Astrocyte (in vitro differentiated cells and primary cell): ENCODE measurements at regions not wholly inside any gene's neighbourhood (a gene's known extent, or its start where the extent isn't known, plus 50 kb on each side); places are given as distances from the start of the nearest gene placed in this dataset.
"Not testable (repeated sequence)": the region's sequence is repeated elsewhere in the genome, so short reads cannot be mapped to it uniquely, and the experiment has no call there.

Experiments used
- DNase-seq: peaks from one replicate; pipeline ENCODE4 v3.0.0-alpha.2; 2010; ENCODE audit warnings: low read depth
- FAIRE-seq: peaks from 2 replicates; lab custom pipeline; 2011; peaks lifted over from hg19 to GRCh38; lab: Jason Lieb, UNC
- H2AFZ ChIP-seq: 2 replicates; pipeline ENCODE4 v1.6.0; 2012; ENCODE audit warnings: low read depth, low read length, inconsistent platforms
- H3K27ac ChIP-seq: 2 replicates; pipeline ENCODE4 v1.5.1; 2011; ENCODE audit warnings: low read depth, low read length, inconsistent platforms
- H3K27me3 ChIP-seq: 2 replicates; pipeline ENCODE4 v1.6.0; 2011; ENCODE audit warnings: low read length, inconsistent platforms; ENCODE audit not compliant: insufficient read depth
- H3K36me3 ChIP-seq: 2 replicates; pipeline ENCODE4 v1.5.1; 2011; ENCODE audit warnings: low read length, inconsistent platforms; ENCODE audit not compliant: insufficient read depth
- H3K4me1 ChIP-seq: 2 replicates; pipeline ENCODE4 v1.5.1; 2011; ENCODE audit warnings: low read length, inconsistent platforms; ENCODE audit not compliant: insufficient read depth
- H3K4me2 ChIP-seq: 2 replicates; pipeline ENCODE4 v1.6.0; 2012; ENCODE audit warnings: low read length, inconsistent platforms
- H3K4me3 ChIP-seq: 2 replicates; pipeline ENCODE4 v1.5.1; 2011; ENCODE audit warnings: low read depth, mild to moderate bottlenecking, low read length, inconsistent platforms; ENCODE audit not compliant: insufficient read depth
- H3K79me2 ChIP-seq: 2 replicates; pipeline ENCODE4 v1.6.0; 2012; ENCODE audit warnings: mild to moderate bottlenecking, low read length, inconsistent platforms; ENCODE audit not compliant: insufficient read depth
- H3K9ac ChIP-seq: 2 replicates; pipeline ENCODE4 v1.6.0; 2012; ENCODE audit warnings: mild to moderate bottlenecking, low read length, inconsistent platforms
- H3K9me3 ChIP-seq: 2 replicates; pipeline ENCODE4 v1.5.1; 2012; ENCODE audit warnings: low read depth, mild to moderate bottlenecking, low read length, inconsistent platforms; ENCODE audit not compliant: insufficient read depth
- H4K20me1 ChIP-seq: 2 replicates; pipeline ENCODE4 v1.6.0; 2012; ENCODE audit warnings: low read length, inconsistent platforms; ENCODE audit not compliant: insufficient read depth
- H3K27ac Mint-ChIP-seq: one replicate; pipeline ENCODE4 v1.8.0; 2021; ENCODE audit warnings: mild to moderate bottlenecking, mixed read lengths; ENCODE audit not compliant: unreplicated experiment
- H3K27me3 Mint-ChIP-seq: one replicate; pipeline ENCODE4 v1.8.0; 2021; ENCODE audit warnings: low read depth, mixed read lengths; ENCODE audit not compliant: unreplicated experiment
- H3K36me3 Mint-ChIP-seq: one replicate; pipeline ENCODE4 v1.8.0; 2021; ENCODE audit warnings: low read depth, mixed read lengths; ENCODE audit not compliant: unreplicated experiment
- H3K4me1 Mint-ChIP-seq: one replicate; pipeline ENCODE4 v1.8.0; 2021; ENCODE audit warnings: low read depth, mixed read lengths; ENCODE audit not compliant: unreplicated experiment
- H3K4me3 Mint-ChIP-seq: one replicate; pipeline ENCODE4 v1.8.0; 2021; ENCODE audit warnings: mild to moderate bottlenecking, moderate library complexity, mixed read lengths; ENCODE audit not compliant: unreplicated experiment
- H3K9me3 Mint-ChIP-seq: one replicate; pipeline ENCODE4 v1.8.0; 2021; ENCODE audit warnings: mild to moderate bottlenecking, mixed read lengths; ENCODE audit not compliant: unreplicated experiment
- CTCF ChIP-seq: IDR thresholded peaks from 2 replicates; pipeline ENCODE4 v1.5.1; 2011; ENCODE audit warnings: low read depth, mild to moderate bottlenecking, inconsistent platforms, low read length, moderate library complexity; ENCODE audit not compliant: insufficient read depth
- EZH2 ChIP-seq: IDR thresholded peaks from 2 replicates; pipeline ENCODE4 v1.6.1; 2012; ENCODE audit warnings: mild to moderate bottlenecking, low read length, inconsistent platforms; ENCODE audit not compliant: insufficient read depth

GRCh38 chr1:56092684-56093570 lies 486.4 kb downstream of the PLPP3 start:
- FAIRE-seq = no peak

GRCh38 chr1:56089826-56090225 lies 489.5 kb downstream of the PLPP3 start:
- not testable (repeated sequence) for H3K4me2 ChIP-seq, H3K9me3 ChIP-seq, H3K4me1 ChIP-seq, H3K36me3 Mint-ChIP-seq, H4K20me1 ChIP-seq, H3K9me3 Mint-ChIP-seq, H3K27me3 Mint-ChIP-seq, DNase-seq, H3K36me3 ChIP-seq, H3K4me1 Mint-ChIP-seq, H3K27ac ChIP-seq, H3K9ac ChIP-seq, H2AFZ ChIP-seq, H3K79me2 ChIP-seq, H3K27me3 ChIP-seq, H3K27ac Mint-ChIP-seq, H3K4me3 ChIP-seq, H3K4me3 Mint-ChIP-seq, FAIRE-seq

More at GRCh38 chr1:56092684-56093570, 486.4 kb downstream of the PLPP3 start:
- Mint-ChIP-seq H3K4me3 (no peak overlapping the region), H3K36me3 (no peaks in the 10 kb centered on the region), H3K27me3 (peaks cover 3% of the 10 kb centered on the region), H3K9me3 (peaks cover 6% of the 10 kb centered on the region), H3K4me1 (peaks cover 12% of the 10 kb centered on the region), H3K27ac (no peak overlapping the region)
- no peak for TF ChIP-seq CTCF
- no peak for TF ChIP-seq EZH2
- H3K79me2 ChIP-seq = no peaks in the 10 kb centered on the region
- no peak for DNase-seq
- no peak overlapping the region for H2AFZ ChIP-seq
- no peaks in the 10 kb centered on the region for H3K4me1 ChIP-seq
- H3K9me3 ChIP-seq = no peaks in the 10 kb centered on the region
- no peak overlapping the region for H3K4me2 ChIP-seq
- H4K20me1 ChIP-seq = no peaks in the 10 kb centered on the region
- no peak overlapping the region for H3K27ac ChIP-seq
- H3K4me3 ChIP-seq = no peak overlapping the region
- no peaks in the 10 kb centered on the region for H3K27me3 ChIP-seq
- no peak overlapping the region for H3K9ac ChIP-seq
- H3K36me3 ChIP-seq = no peaks in the 10 kb centered on the region

GRCh38 chr1:56084246-56084645 lies 495.1 kb downstream of the PLPP3 start:
- Histone ChIP-seq H3K79me2 (no peaks in the 10 kb centered on the region), H3K36me3 (no peaks in the 10 kb centered on the region), H3K27ac (no peak overlapping the region), H3K27me3 (no peaks in the 10 kb centered on the region), H3K4me1 (no peaks in the 10 kb centered on the region), H4K20me1 (no peaks in the 10 kb centered on the region), H3K4me3 (no peak overlapping the region), H3K9ac (no peak overlapping the region), H3K9me3 (no peaks in the 10 kb centered on the region), H3K4me2 (no peak overlapping the region), H2AFZ (no peak overlapping the region)
- Mint-ChIP-seq H3K4me1 (no peaks in the 10 kb centered on the region), H3K9me3 (peaks cover 5% of the 10 kb centered on the region), H3K36me3 (no peaks in the 10 kb centered on the region), H3K4me3 (no peak overlapping the region), H3K27me3 (peaks cover 2% of the 10 kb centered on the region), H3K27ac (no peak overlapping the region)
- FAIRE-seq (no peak), DNase-seq (no peak)
- TF ChIP-seq EZH2 (no peak), CTCF (no peak)
